Pancreas (tissue), 10 donors: ENCODE measurements at regions not wholly inside any gene's neighbourhood (a gene's known extent, or its start where the extent isn't known, plus 50 kb on each side); places are given as distances from the start of the nearest gene placed in this dataset.

Source experiments
- ATAC-seq, 4 donors: fragments of 200-7000 bp; cut with Tn5 transposase; one replicate each; pipeline versions ENCODE4 v1.8.0 to v1.9.1; 2020; ENCODE audit warnings: mild to moderate bottlenecking in 4 of 4, moderate library complexity in 4 of 4
- DNase-seq, 6 donors: peaks; one replicate each; pipeline ENCODE4 v3.0.0-alpha.2; 2020
- FAIRE-seq: peaks from 2 replicates; lab custom pipeline; 2012; peaks lifted over from hg19 to GRCh38; lab: Jason Lieb, UNC
- H3K27ac ChIP-seq, 4 donors: fragments of 200-600 bp; sonication (generic); 1 replicate in 3 of 4; 2 replicates in 1 of 4; pipeline versions ENCODE4 v1.5.0 to v1.8.0; 2020
- H3K27me3 ChIP-seq, 4 donors: fragments of 200-600 bp; one replicate each; pipeline ENCODE4 v1.8.0; 2021
- H3K36me3 ChIP-seq, 3 donors: fragments of 200-600 bp; sonication (generic) in 1 of 3; one replicate each; pipeline versions ENCODE4 v1.5.0 to v1.8.0; 2020 to 2021
- H3K4me1 ChIP-seq, 3 donors: fragments of 200-600 bp; one replicate each; pipeline ENCODE4 v1.8.0; 2021
- H3K4me3 ChIP-seq, 4 donors: fragments of 200-600 bp; sonication (generic) in 2 of 4; one replicate each; pipeline versions ENCODE4 v1.5.0 to v1.8.0; 2020 to 2021
- H3K9me3 ChIP-seq, 4 donors: fragments of 200-600 bp; one replicate each; pipeline ENCODE4 v1.8.0; 2021
- WGBS, 2 donors: extraction: QIAGEN DNeasy Blood & Tissue Kit; methylation state at CpG; one replicate each; pipeline ENCODE4 v1.1.7; 2013; 5-methylcytosine and 5-hydroxymethylcytosine counted together
- intact Hi-C, 3 donors: fragments of 100-400 bp; cut with DNase I; formaldehyde crosslinking; loops; one replicate each; pipeline versions ENCODE4 v1.11.1 to v1.14.2; 2022
- TF ChIP-seq, protein P1 (sequence below), 4 donors: fragments of 200-600 bp; sonication (generic) in 3 of 4; IDR thresholded peaks; one replicate each; pipeline versions ENCODE4 v1.5.0 to v1.8.0; 2021; ENCODE audit warnings: antibody characterized with exemption in 4 of 4
- donor health status: healthy with polysubstance abuse.
- donor health status: DM: no; HTN: no; CAD: no; lungs with moderate emphysema.
- donor health status: DM: no; HTN: no; CAD: no.
- donor health status: control.
- donor health status: control.
- donor health status: Bipolar disorder and iron deficiency.
- donor health status: DM: yes; HTN: yes; CAD: no.
- donor health status: DM: no; HTN: no; CAD: no.
- donor health status: DM: no; HTN: no; CAD: no.
- donor health status: DM: yes; HTN: yes; CAD: no.

DNA sequence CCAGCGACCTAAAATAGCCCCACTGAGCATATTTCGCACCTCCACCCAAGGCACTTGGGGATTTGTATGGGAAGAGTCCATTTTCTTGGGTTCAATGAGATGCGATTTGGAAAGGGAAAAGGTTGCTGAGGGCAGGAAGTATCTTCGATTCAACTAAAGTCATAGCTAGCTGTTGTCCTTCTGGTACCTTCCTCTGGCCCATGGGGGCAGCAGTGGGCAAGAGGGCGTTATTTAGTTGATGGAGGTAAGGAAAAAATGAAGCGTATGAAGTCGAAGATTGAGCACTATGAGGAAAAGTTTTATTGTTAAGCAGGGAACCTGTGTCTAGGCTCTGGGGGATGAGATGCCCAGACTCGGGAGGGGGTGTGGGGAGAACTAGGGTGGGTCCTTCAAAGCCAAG lies 135.4 kb downstream of the EVX1 start:
- no peak for FAIRE-seq

DNA sequence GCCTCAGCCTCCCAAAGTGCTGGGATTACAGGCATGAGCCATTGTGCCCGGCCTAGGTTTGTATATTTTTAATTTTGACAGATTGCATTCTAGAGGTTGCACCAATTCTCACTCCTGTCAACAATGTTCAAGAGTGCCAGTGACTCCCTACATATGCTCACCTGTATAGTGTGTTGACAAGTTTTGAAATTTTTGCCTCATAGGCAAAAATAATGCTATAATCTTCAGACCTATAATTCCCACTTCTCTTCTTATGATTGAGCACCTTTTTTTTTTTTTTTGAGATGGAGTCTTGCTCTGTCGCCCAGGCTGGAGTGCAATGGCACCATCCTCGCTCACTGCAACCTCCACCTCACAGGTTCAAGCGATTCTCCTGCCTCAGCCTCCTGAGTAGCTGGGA lies 139.7 kb downstream of the EVX1 start:
- WGBS, 2 donors, result 76 to 89% methylated on average over 4 of the region's 4 CpGs
- no peak overlapping the region for H3K4me3 ChIP-seq
- no peaks in the 10 kb centered on the region for H3K36me3 ChIP-seq
- TF ChIP-seq, protein P1, sequence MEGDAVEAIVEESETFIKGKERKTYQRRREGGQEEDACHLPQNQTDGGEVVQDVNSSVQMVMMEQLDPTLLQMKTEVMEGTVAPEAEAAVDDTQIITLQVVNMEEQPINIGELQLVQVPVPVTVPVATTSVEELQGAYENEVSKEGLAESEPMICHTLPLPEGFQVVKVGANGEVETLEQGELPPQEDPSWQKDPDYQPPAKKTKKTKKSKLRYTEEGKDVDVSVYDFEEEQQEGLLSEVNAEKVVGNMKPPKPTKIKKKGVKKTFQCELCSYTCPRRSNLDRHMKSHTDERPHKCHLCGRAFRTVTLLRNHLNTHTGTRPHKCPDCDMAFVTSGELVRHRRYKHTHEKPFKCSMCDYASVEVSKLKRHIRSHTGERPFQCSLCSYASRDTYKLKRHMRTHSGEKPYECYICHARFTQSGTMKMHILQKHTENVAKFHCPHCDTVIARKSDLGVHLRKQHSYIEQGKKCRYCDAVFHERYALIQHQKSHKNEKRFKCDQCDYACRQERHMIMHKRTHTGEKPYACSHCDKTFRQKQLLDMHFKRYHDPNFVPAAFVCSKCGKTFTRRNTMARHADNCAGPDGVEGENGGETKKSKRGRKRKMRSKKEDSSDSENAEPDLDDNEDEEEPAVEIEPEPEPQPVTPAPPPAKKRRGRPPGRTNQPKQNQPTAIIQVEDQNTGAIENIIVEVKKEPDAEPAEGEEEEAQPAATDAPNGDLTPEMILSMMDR (IDR thresholded peaks at IDR 0.05), result no peak
- no peaks in the 10 kb centered on the region for H3K9me3 ChIP-seq
- ATAC-seq, result no peak
- H3K27ac ChIP-seq, result no peak overlapping the region
- FAIRE-seq, result no peak
- DNase-seq, result no peak
- no peaks in the 10 kb centered on the region for H3K4me1 ChIP-seq
- intact Hi-C loops, result no loop called here
- H3K27me3 ChIP-seq, result no peaks in the 10 kb centered on the region

More for the DNA sequence above, 135.4 kb downstream of the EVX1 start:
- DNase-seq (no peak), ATAC-seq (no peak)
- Histone ChIP-seq H3K27me3 (no peaks in the 10 kb centered on the region), H3K9me3 (no peaks in the 10 kb centered on the region), H3K4me3 (no peak overlapping the region), H3K4me1 (no peaks in the 10 kb centered on the region), H3K27ac (no peak overlapping the region), H3K36me3 (no peaks in the 10 kb centered on the region)
- intact Hi-C loops, result no loop called here
- WGBS, 2 donors, result 65 to 82% methylated on average over 8 of the region's 8 CpGs
- TF ChIP-seq, protein P1 (IDR thresholded peaks at IDR 0.05), result no peak

DNA sequence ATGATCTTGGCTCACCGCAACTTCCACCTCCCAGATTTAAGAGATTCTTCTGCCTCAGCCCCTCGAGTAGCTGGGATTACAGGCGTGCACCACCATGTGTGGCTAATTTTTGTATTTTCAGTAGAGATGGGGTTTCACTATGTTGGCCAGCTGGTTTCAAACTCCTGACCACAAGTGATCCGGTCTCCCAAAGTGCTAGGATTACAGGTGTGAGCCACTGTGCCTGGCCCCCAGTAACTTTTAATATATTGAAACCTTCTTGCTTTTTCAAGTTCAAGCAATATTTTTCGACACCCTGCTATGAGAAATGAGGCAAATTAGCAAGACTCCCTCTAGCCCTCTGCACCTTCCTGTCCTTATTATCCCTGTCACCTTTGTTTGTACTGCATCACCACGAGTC lies 144.0 kb downstream of the EVX1 start:
- FAIRE-seq (no peak), DNase-seq (no peak), ATAC-seq (no peak)
- Histone ChIP-seq H3K4me3 (no peak overlapping the region), H3K27ac (no peak overlapping the region), H3K27me3 (no peaks in the 10 kb centered on the region), H3K4me1 (no peaks in the 10 kb centered on the region), H3K9me3 (no peaks in the 10 kb centered on the region), H3K36me3 (no peaks in the 10 kb centered on the region)
- intact Hi-C loops, result no loop called here
- WGBS, 2 donors, result 71 to 80% methylated on average over 6 of the region's 6 CpGs
- TF ChIP-seq, protein P1 (IDR thresholded peaks at IDR 0.05), result no peak

DNA sequence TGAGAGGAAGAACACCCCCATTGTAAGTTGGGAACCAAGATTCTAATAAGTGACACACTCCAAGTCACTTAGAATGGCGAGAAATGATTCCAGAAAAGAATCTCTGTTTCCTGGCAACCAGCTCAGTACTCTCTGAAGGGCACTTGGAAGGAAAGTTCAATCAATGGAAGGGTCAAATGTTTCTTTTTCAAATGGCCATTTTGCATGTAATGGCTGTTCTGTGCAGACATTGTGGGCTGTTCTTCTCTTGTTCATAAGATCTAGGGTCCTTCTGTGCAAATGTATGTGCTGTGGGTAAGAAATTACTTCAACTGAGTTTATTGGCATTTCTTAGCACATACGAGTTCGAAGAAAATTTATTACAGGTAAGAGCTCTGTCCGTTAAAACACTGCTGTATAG lies 145.3 kb downstream of the EVX1 start:
- WGBS, 2 donors, result 64 to 71% methylated on average over 4 of the region's 4 CpGs
- Histone ChIP-seq H3K36me3 (no peaks in the 10 kb centered on the region), H3K27me3 (no peaks in the 10 kb centered on the region), H3K27ac (no peak overlapping the region), H3K4me3 (no peak overlapping the region), H3K4me1 (no peaks in the 10 kb centered on the region), H3K9me3 (no peaks in the 10 kb centered on the region)
- intact Hi-C loops, result no loop called here
- DNase-seq (no peak), FAIRE-seq (no peak), ATAC-seq (no peak)
- TF ChIP-seq, protein P1 (IDR thresholded peaks at IDR 0.05), result no peak

DNA sequence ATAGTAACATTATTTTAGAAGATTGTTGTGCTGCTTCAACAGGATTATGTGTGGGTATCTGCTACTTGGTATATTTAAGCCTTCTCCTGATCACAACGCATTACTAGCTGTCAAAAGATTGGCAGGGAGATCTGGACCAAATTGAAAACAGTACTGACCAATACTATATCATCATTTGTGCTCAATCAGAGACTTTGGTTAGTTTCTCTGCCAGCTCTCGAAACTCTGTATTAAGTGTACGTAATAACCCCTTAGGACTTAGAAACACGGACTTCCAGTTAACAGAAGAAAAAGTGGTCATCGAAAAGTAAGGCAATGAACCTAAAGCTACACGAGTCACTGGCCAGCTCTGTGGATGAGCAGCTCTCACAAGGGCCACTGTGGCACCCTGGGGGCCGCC lies 146.0 kb downstream of the EVX1 start:
- no peak for ATAC-seq
- Histone ChIP-seq H3K4me1 (no peaks in the 10 kb centered on the region), H3K4me3 (no peak overlapping the region), H3K36me3 (no peaks in the 10 kb centered on the region), H3K27ac (no peak overlapping the region), H3K9me3 (no peaks in the 10 kb centered on the region), H3K27me3 (no peaks in the 10 kb centered on the region)
- no peak for DNase-seq
- intact Hi-C loops, result no loop called here
- WGBS, 2 donors, result 71 to 81% methylated on average over 7 of the region's 7 CpGs
- TF ChIP-seq, protein P1 (IDR thresholded peaks at IDR 0.05), result no peak
- FAIRE-seq, result no peak
